ENCODE measurements at regions not wholly inside any gene's neighbourhood (a gene's known extent, or its start where the extent isn't known, plus 50 kb on each side); places are given as distances from the start of the nearest gene placed in this dataset.
A peak's percentile ranks its signal among the peaks of the same experiment; 100 is the strongest.

- Mint-ChIP-seq H3K36me3 (ENCODE audit: low read depth) (no peaks in the 10 kb centered on the region), H3K4me3 (ENCODE audit: unreplicated experiment) (no peak overlapping the region), H3K9me3 (ENCODE audit: low read depth) (peaks cover 7% of the 10 kb centered on the region), H3K27me3 (ENCODE audit: low read depth) (peaks cover 13% of the 10 kb centered on the region), H3K4me1 (ENCODE audit: low read depth) (no peaks in the 10 kb centered on the region), H3K27ac (ENCODE audit: unreplicated experiment) (no peak overlapping the region)
- no peak for DNase-seq (ENCODE audit: low spot score)
- TF ChIP-seq CTCF (IDR thresholded peaks at IDR 0.05) = no peak
These were observed 85.1 kb downstream of the CLDN17 start for GRCh38 chr21:30081506-30081905.

GRCh38 chr21:30072496-30072895 is 94.1 kb downstream of the CLDN17 start:
- H3K27me3 Mint-ChIP-seq (ENCODE audit: low read depth) = peaks cover 6% of the 10 kb centered on the region
- TF ChIP-seq CTCF (IDR thresholded peaks at IDR 0.05) = peak; percentile 78
- H3K4me1 Mint-ChIP-seq (ENCODE audit: low read depth) = no peaks in the 10 kb centered on the region
- no peak overlapping the region for H3K27ac Mint-ChIP-seq (ENCODE audit: unreplicated experiment)
- no peaks in the 10 kb centered on the region for H3K36me3 Mint-ChIP-seq (ENCODE audit: low read depth)
- H3K4me3 Mint-ChIP-seq (ENCODE audit: unreplicated experiment) = no peak overlapping the region
- peaks cover 7% of the 10 kb centered on the region for H3K9me3 Mint-ChIP-seq (ENCODE audit: low read depth)
- no peak for DNase-seq (ENCODE audit: low spot score)

DNA sequence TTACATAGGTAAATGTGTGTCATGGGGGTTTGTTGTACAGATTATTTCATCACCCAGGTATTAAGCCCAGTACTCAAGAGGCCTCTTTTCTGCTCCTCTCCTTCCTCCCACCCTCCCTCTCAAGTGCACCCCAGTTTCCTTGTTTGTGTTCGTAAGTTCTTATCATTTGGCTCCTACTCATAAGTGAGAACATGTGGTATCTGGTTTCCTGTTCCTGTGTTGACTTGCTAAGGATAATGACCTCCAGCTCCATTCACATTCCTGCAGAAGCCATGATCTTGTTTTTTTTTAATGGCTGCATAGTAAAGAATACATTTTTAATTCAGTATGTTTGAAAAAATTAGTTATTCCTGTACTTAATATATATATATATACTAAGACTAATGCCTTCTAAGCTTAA is 107.7 kb downstream of the CLDN17 start:
- no peaks in the 10 kb centered on the region for H3K36me3 Mint-ChIP-seq (ENCODE audit: low read depth)
- no peaks in the 10 kb centered on the region for H3K4me1 Mint-ChIP-seq (ENCODE audit: low read depth)
- H3K27me3 Mint-ChIP-seq (ENCODE audit: low read depth) = peaks cover 2% of the 10 kb centered on the region
- no peak overlapping the region for H3K27ac Mint-ChIP-seq (ENCODE audit: unreplicated experiment)
- H3K4me3 Mint-ChIP-seq (ENCODE audit: unreplicated experiment) = no peak overlapping the region
- DNase-seq (ENCODE audit: low spot score) = no peak
- no peak for TF ChIP-seq CTCF (IDR thresholded peaks at IDR 0.05)
- H3K9me3 Mint-ChIP-seq (ENCODE audit: low read depth) = no peaks in the 10 kb centered on the region

DNA sequence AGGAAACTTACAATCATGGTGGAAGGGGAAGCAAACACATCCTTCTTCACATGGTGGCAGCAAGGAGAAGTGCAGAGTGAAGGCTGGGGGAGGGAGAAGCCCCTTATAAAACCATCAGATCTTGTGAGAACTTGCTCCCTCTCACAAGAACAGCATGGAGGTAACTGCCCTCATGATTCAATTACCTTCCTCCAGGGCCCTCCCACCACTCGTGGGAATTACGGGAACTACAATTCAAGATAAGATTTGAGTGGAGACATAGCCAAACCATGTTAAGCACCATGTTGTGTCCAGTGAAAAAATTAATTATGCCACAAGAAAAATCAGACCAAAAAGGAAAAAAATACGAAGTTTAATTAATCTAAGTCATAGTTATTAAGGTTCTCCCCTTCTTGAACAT is 109.5 kb downstream of the CLDN17 start:
- no peak for TF ChIP-seq CTCF (IDR thresholded peaks at IDR 0.05)
- H3K27ac Mint-ChIP-seq (ENCODE audit: unreplicated experiment) = no peak overlapping the region
- H3K4me1 Mint-ChIP-seq (ENCODE audit: low read depth) = no peaks in the 10 kb centered on the region
- DNase-seq (ENCODE audit: low spot score) = no peak
- no peaks in the 10 kb centered on the region for H3K36me3 Mint-ChIP-seq (ENCODE audit: low read depth)
- H3K27me3 Mint-ChIP-seq (ENCODE audit: low read depth) = peaks cover 7% of the 10 kb centered on the region
- H3K4me3 Mint-ChIP-seq (ENCODE audit: unreplicated experiment) = no peak overlapping the region
- no peaks in the 10 kb centered on the region for H3K9me3 Mint-ChIP-seq (ENCODE audit: low read depth)

- no peaks in the 10 kb centered on the region for H3K9me3 Mint-ChIP-seq (ENCODE audit: low read depth)
- no peak overlapping the region for H3K4me3 Mint-ChIP-seq (ENCODE audit: unreplicated experiment)
- no peak for TF ChIP-seq CTCF (IDR thresholded peaks at IDR 0.05)
- no peak for DNase-seq (ENCODE audit: low spot score)
- H3K36me3 Mint-ChIP-seq (ENCODE audit: low read depth) = no peaks in the 10 kb centered on the region
- peaks cover 18% of the 10 kb centered on the region for H3K27me3 Mint-ChIP-seq (ENCODE audit: low read depth)
- H3K4me1 Mint-ChIP-seq (ENCODE audit: low read depth) = no peaks in the 10 kb centered on the region
- no peak overlapping the region for H3K27ac Mint-ChIP-seq (ENCODE audit: unreplicated experiment)
These were observed 108.8 kb upstream of the GRIK1 start for GRCh38 chr21:30048570-30048969.

All from chondrocyte (in vitro differentiated cells).